IMR-90 (cell line): ENCODE measurements at regions not wholly inside any gene's neighbourhood (a gene's known extent, or its start where the extent isn't known, plus 50 kb on each side); places are given as distances from the start of the nearest gene placed in this dataset.

Experiments
- ATAC-seq: fragments of 200-7000 bp; cut with Tn5 transposase; 2 replicates; pipeline ENCODE4 v1.9.1; 2020; ENCODE audit warnings: low read depth, mild to moderate bottlenecking, moderate library complexity
- BruUV-seq: library from RNA; stranded (reverse); fragments of 400-500 nt; replicated peaks from 2 replicates; lab custom pipeline; 2021; lab: Mats Ljungman, UMichigan
- CTCF ChIA-PET: fragments of 300-600 bp; formaldehyde crosslinking; extraction: SDS; loops from one replicate; lab custom pipeline; 2021; ENCODE audit warnings: antibody characterized with exemption; lab: Yijun Ruan, JAX
- POLR2A ChIA-PET: fragments of 300-600 bp; sonication (Branson Sonifier 250); formaldehyde crosslinking; loops from one replicate; lab custom pipeline; 2022; ENCODE audit warnings: antibody characterized with exemption; ENCODE audit not compliant: unreplicated experiment; lab: Charles Lee
- DNase-seq: peaks from one replicate; pipeline ENCODE4 v3.0.0; 2013
- H2AFZ ChIP-seq: replicated peaks from 2 replicates; pipeline ENCODE3; 2013; ENCODE audit warnings: low read length, mild to moderate bottlenecking; ENCODE audit not compliant: poor library complexity
- H2AK5ac ChIP-seq: 2 replicates; pipeline ENCODE4 v1.6.1; 2013; ENCODE audit warnings: low read depth, low read length, inconsistent platforms
- H2AK9ac ChIP-seq: replicated peaks from 2 replicates; pipeline ENCODE3; 2013; ENCODE audit warnings: mild to moderate bottlenecking, low read depth, low read length, moderate library complexity; ENCODE audit not compliant: poor library complexity
- H2BK120ac ChIP-seq: 2 replicates; pipeline ENCODE4 v1.6.1; 2013; ENCODE audit warnings: low read depth, low read length, inconsistent platforms
- H2BK15ac ChIP-seq: 3 replicates; pipeline ENCODE4 v1.6.1; 2013; ENCODE audit warnings: low read depth, low read length, inconsistent platforms
- H2BK20ac ChIP-seq: 2 replicates; pipeline ENCODE4 v1.6.1; 2013; ENCODE audit warnings: low read depth, mild to moderate bottlenecking, inconsistent platforms, low read length, moderate library complexity
- H2BK5ac ChIP-seq: 2 replicates; pipeline ENCODE4 v1.6.1; 2013; ENCODE audit warnings: mild to moderate bottlenecking, low read depth, low read length, inconsistent platforms; ENCODE audit not compliant: poor library complexity, severe bottlenecking
- H3K14ac ChIP-seq: replicated peaks from 2 replicates; pipeline ENCODE4 v1.6.1; 2013; ENCODE audit warnings: low read depth, low read length, inconsistent platforms
- H3K18ac ChIP-seq: 2 replicates; pipeline ENCODE4 v1.6.1; 2013; ENCODE audit warnings: low read depth, low read length, control low read depth
- H3K23ac ChIP-seq: 2 replicates; pipeline ENCODE4 v1.6.1; 2013; ENCODE audit warnings: low read depth, low read length, inconsistent platforms
- H3K27ac ChIP-seq: 2 replicates; pipeline ENCODE4 v1.5.1; 2013; ENCODE audit warnings: mild to moderate bottlenecking, control low read depth, low read length; ENCODE audit not compliant: insufficient read depth
- H3K27me3 ChIP-seq: 2 replicates; pipeline ENCODE4 v1.6.1; 2013; ENCODE audit warnings: low read length; ENCODE audit not compliant: control insufficient read depth, insufficient read depth
- H3K36me3 ChIP-seq: 2 replicates; pipeline ENCODE4 v1.6.1; 2013; ENCODE audit warnings: low read length, mixed read lengths; ENCODE audit not compliant: control insufficient read depth, insufficient read depth
- H3K4ac ChIP-seq: 2 replicates; pipeline ENCODE4 v1.6.1; 2013; ENCODE audit warnings: low read depth, low read length, inconsistent platforms
- H3K4me1 ChIP-seq: 2 replicates; pipeline ENCODE4 v1.6.1; 2013; ENCODE audit warnings: low read length, mixed read lengths; ENCODE audit not compliant: control insufficient read depth, insufficient read depth
- H3K4me2 ChIP-seq: 2 replicates; pipeline ENCODE4 v1.6.1; 2013; ENCODE audit warnings: low read depth, mild to moderate bottlenecking, control low read depth, low read length, moderate library complexity
- H3K4me3 ChIP-seq: 2 replicates; pipeline ENCODE4 v1.5.1; 2013; ENCODE audit warnings: low read depth, mild to moderate bottlenecking, control low read depth, low read length, moderate library complexity; ENCODE audit not compliant: insufficient read depth
- H3K56ac ChIP-seq: 2 replicates; pipeline ENCODE4 v1.6.1; 2013; ENCODE audit warnings: low read length, inconsistent platforms; ENCODE audit not compliant: insufficient read depth; ENCODE audit errors: extremely low read depth
- H3K79me1 ChIP-seq, 2 experiments: 2 replicates each; pipeline ENCODE4 v1.6.1; 2013; ENCODE audit warnings: low read length in 2 of 2, inconsistent platforms in 1 of 2, low read depth in 1 of 2
- H3K9ac ChIP-seq: 2 replicates; pipeline ENCODE4 v1.6.1; 2013; ENCODE audit warnings: low read depth, low read length, control low read depth
- H3K9me1 ChIP-seq: 2 replicates; pipeline ENCODE4 v1.6.1; 2013; ENCODE audit warnings: low read length, inconsistent platforms; ENCODE audit not compliant: insufficient read depth
- H3K9me3 ChIP-seq: 2 replicates; pipeline ENCODE4 v1.6.1; 2013; ENCODE audit warnings: low read length; ENCODE audit not compliant: control insufficient read depth, insufficient read depth
- H4K20me1 ChIP-seq: 2 replicates; pipeline ENCODE4 v1.6.1; 2013; ENCODE audit warnings: low read length, inconsistent platforms; ENCODE audit not compliant: insufficient read depth
- H4K5ac ChIP-seq: 2 replicates; pipeline ENCODE4 v1.6.1; 2013; ENCODE audit warnings: mild to moderate bottlenecking, low read depth, low read length, control low read depth
- H4K8ac ChIP-seq, 2 experiments: 2 replicates each; pipeline ENCODE4 v1.6.1; 2013; ENCODE audit warnings: low read depth in 2 of 2, low read length in 2 of 2, control low read depth in 1 of 2, inconsistent platforms in 1 of 2
- H4K91ac ChIP-seq: 2 replicates; pipeline ENCODE4 v1.6.1; 2013; ENCODE audit warnings: low read depth, low read length, inconsistent platforms; ENCODE audit not compliant: insufficient read depth
- BHLHE40 ChIP-seq: fragments of 150-350 bp; IDR thresholded peaks from 2 replicates; pipeline ENCODE4 v1.6.1; 2016; ENCODE audit warnings: mild to moderate bottlenecking, low read depth, low read length
- CEBPB ChIP-seq: IDR thresholded peaks from 2 replicates; pipeline ENCODE4 v1.6.1; 2012; ENCODE audit warnings: low read depth, low read length, improper control_type of control experiment
- CHD1 ChIP-seq: IDR thresholded peaks from 2 replicates; pipeline ENCODE4 v1.6.1; 2012; ENCODE audit warnings: low read depth, low read length, improper control_type of control experiment
- ELK1 ChIP-seq: fragments of 150-350 bp; IDR thresholded peaks from 2 replicates; pipeline ENCODE4 v1.6.1; 2016; ENCODE audit warnings: low read depth, mild to moderate bottlenecking, low read length, moderate library complexity, borderline replicate concordance
- FOS ChIP-seq: fragments of 150-350 bp; IDR thresholded peaks from 2 replicates; pipeline ENCODE4 v1.6.1; 2016; ENCODE audit warnings: low read depth, low read length
- MAFK ChIP-seq: IDR thresholded peaks from 2 replicates; pipeline ENCODE4 v1.6.1; 2012; ENCODE audit warnings: low read depth, low read length, improper control_type of control experiment
- MAZ ChIP-seq: IDR thresholded peaks from 2 replicates; pipeline ENCODE4 v1.6.1; 2012; ENCODE audit warnings: low read depth, mild to moderate bottlenecking, low read length, improper control_type of control experiment, moderate library complexity, borderline replicate concordance
- MXI1 ChIP-seq: IDR thresholded peaks from 2 replicates; pipeline ENCODE4 v1.6.1; 2012; ENCODE audit warnings: low read depth, mild to moderate bottlenecking, low read length, moderate library complexity, borderline replicate concordance
- NFE2L2 ChIP-seq: fragments of 150-350 bp; IDR thresholded peaks from 2 replicates; pipeline ENCODE4 v1.6.1; 2016; ENCODE audit warnings: low read depth, mild to moderate bottlenecking, low read length
- POLR2A ChIP-seq: IDR thresholded peaks from 2 replicates; pipeline ENCODE4 v1.6.1; 2012; ENCODE audit warnings: mild to moderate bottlenecking, low read depth, low read length
- RAD21 ChIP-seq: IDR thresholded peaks from 2 replicates; pipeline ENCODE4 v1.6.1; 2012; ENCODE audit warnings: low read length, improper control_type of control experiment
- RCOR1 ChIP-seq: IDR thresholded peaks from 2 replicates; pipeline ENCODE4 v1.6.1; 2012; ENCODE audit warnings: mild to moderate bottlenecking, low read length, improper control_type of control experiment; ENCODE audit not compliant: insufficient replicate concordance
- RFX5 ChIP-seq: IDR thresholded peaks from 2 replicates; pipeline ENCODE4 v1.8.0; 2012; ENCODE audit warnings: low read depth, mild to moderate bottlenecking, low read length, moderate library complexity
- SMC3 ChIP-seq: fragments of 150-350 bp; IDR thresholded peaks from 2 replicates; pipeline ENCODE4 v1.6.1; 2016; ENCODE audit warnings: low read depth, mild to moderate bottlenecking, antibody characterized with exemption, low read length, moderate library complexity
- USF2 ChIP-seq: fragments of 150-350 bp; IDR thresholded peaks from 2 replicates; pipeline ENCODE4 v1.6.1; 2017; ENCODE audit warnings: mild to moderate bottlenecking, antibody characterized with exemption, low read length, low read depth
- WGBS, 2 experiments: methylation state at CpG; one replicate each; pipeline versions ENCODE4 v1.1.5 to v1.1.7; 2013; ENCODE audit warnings: missing lambda C conversion rate in 2 of 2; ENCODE audit not compliant: insufficient read length in 1 of 2; ENCODE audit errors: extremely low coverage in 2 of 2; 5-methylcytosine and 5-hydroxymethylcytosine counted together
- dilution Hi-C: fragments of 300-500 bp; cut with HindIII; formaldehyde crosslinking; loops from one replicate; pipeline ENCODE4 v1.14.3; 2018; ENCODE audit warnings: low sequenced_read_pairs; ENCODE audit not compliant: unreplicated experiment
- in situ Hi-C: fragments of 300-500 bp; cut with MboI; formaldehyde crosslinking; loops from 3 replicates; pipeline ENCODE4 v1.14.3; 2019; ENCODE audit warnings: low sequenced_read_pairs, inconsistent platforms, mixed read lengths
- intact Hi-C: fragments of 100-400 bp; cut with micrococcal nuclease; formaldehyde crosslinking; loops from 2 replicates; pipeline ENCODE4 v1.10.0; 2022
- TF ChIP-seq, protein P1 (sequence below): conservative IDR thresholded peaks from 2 replicates; pipeline ENCODE4 v1.5.1; 2012; ENCODE audit warnings: mild to moderate bottlenecking, low read depth, low read length, improper control_type of control experiment

DNA sequence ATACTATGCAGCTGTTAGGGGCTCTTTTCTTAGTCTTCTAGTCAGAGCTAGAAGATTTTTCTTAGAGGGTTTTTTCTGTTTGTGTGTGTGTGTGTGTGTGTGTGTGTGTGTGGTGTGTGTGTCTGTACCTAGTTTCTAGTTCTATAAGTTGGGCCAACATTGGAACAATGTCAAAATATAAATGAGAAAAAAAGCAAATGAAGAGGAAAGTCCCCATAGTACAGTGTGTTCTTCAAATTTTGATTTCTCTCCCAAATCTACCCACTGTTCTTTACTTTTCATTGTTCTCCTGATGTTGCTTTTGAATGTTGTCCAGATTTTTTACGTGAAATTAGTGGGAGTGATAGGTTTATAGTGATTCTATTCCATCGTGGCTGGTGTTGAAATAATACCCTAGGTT is 2153.4 kb upstream of the RAG2 start:
- ATAC-seq, result no peak
- DNase-seq, result no peak
- H2BK20ac ChIP-seq, result no peak overlapping the region
- no peak overlapping the region for H2AFZ ChIP-seq
- H3K27ac ChIP-seq, result no peak overlapping the region
- ChIA-PET CTCF (no interaction called here), POLR2A (no interaction called here)
- no peaks in the 10 kb centered on the region for H3K4me1 ChIP-seq
- H2AK9ac ChIP-seq, result no peak overlapping the region
- no peak overlapping the region for H2BK15ac ChIP-seq
- H4K5ac ChIP-seq, result no peak overlapping the region
- WGBS, 2 experiments, result no CpG with 5 or more reads among the region's 2 CpGs
- no peak overlapping the region for H3K9ac ChIP-seq
- no peak overlapping the region for H3K4ac ChIP-seq
- no peak overlapping the region for H2AK5ac ChIP-seq
- peaks cover 4% of the 10 kb centered on the region for H3K9me3 ChIP-seq
- H4K20me1 ChIP-seq, result no peaks in the 10 kb centered on the region
- intact Hi-C loops (no loop called here), dilution Hi-C loops (no loop called here), in situ Hi-C loops (no loop called here)
- H3K79me1 ChIP-seq, result no peaks in the 10 kb centered on the region
- TF ChIP-seq ELK1, result no peak
- TF ChIP-seq RCOR1, result no peak
- TF ChIP-seq POLR2A, result no peak
- TF ChIP-seq RAD21, result no peak
- TF ChIP-seq MAZ, result no peak
- TF ChIP-seq MAFK, result no peak
- TF ChIP-seq FOS, result no peak
- TF ChIP-seq CHD1, result no peak
- TF ChIP-seq RFX5, result no peak
- TF ChIP-seq SMC3, result no peak
- TF ChIP-seq CEBPB, result no peak
- no peak for TF ChIP-seq MXI1
- no peak for TF ChIP-seq USF2
- TF ChIP-seq, protein P1, sequence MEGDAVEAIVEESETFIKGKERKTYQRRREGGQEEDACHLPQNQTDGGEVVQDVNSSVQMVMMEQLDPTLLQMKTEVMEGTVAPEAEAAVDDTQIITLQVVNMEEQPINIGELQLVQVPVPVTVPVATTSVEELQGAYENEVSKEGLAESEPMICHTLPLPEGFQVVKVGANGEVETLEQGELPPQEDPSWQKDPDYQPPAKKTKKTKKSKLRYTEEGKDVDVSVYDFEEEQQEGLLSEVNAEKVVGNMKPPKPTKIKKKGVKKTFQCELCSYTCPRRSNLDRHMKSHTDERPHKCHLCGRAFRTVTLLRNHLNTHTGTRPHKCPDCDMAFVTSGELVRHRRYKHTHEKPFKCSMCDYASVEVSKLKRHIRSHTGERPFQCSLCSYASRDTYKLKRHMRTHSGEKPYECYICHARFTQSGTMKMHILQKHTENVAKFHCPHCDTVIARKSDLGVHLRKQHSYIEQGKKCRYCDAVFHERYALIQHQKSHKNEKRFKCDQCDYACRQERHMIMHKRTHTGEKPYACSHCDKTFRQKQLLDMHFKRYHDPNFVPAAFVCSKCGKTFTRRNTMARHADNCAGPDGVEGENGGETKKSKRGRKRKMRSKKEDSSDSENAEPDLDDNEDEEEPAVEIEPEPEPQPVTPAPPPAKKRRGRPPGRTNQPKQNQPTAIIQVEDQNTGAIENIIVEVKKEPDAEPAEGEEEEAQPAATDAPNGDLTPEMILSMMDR, result no peak
- TF ChIP-seq BHLHE40, result no peak
- TF ChIP-seq NFE2L2, result no peak
- no peak overlapping the region for H3K14ac ChIP-seq
- no peaks in the 10 kb centered on the region for H3K9me1 ChIP-seq
- H3K36me3 ChIP-seq, result no peaks in the 10 kb centered on the region
- no peaks in the 10 kb centered on the region for H3K27me3 ChIP-seq
- H2BK5ac ChIP-seq, result no peak overlapping the region
- no peak overlapping the region for H4K8ac ChIP-seq
- no peak overlapping the region for H4K91ac ChIP-seq
- H3K23ac ChIP-seq, result no peak overlapping the region
- H3K18ac ChIP-seq, result no peak overlapping the region
- H3K56ac ChIP-seq, result no peak overlapping the region
- BruUV-seq, result no TSS peak
- H3K4me2 ChIP-seq, result no peak overlapping the region
- H3K4me3 ChIP-seq, result no peak overlapping the region
- no peak overlapping the region for H2BK120ac ChIP-seq
